Fibroblast of the aortic adventitia (primary cell): ENCODE measurements at regions not wholly inside any gene's neighbourhood (a gene's known extent, or its start where the extent isn't known, plus 50 kb on each side); places are given as distances from the start of the nearest gene placed in this dataset.

Source experiments
- DNase-seq: peaks from one replicate; pipeline ENCODE4 v3.0.0-alpha.2; 2010; ENCODE audit warnings: low read depth
- H3K4me3 ChIP-seq: 2 replicates; pipeline ENCODE4 v1.5.1; 2011; ENCODE audit warnings: low read depth, mild to moderate bottlenecking, control low read depth, low read length, moderate library complexity
- TF ChIP-seq, protein P1 (sequence below): IDR thresholded peaks from 2 replicates; pipeline ENCODE4 v1.5.1; 2011; ENCODE audit warnings: mild to moderate bottlenecking, low read length, control low read depth, inconsistent platforms; ENCODE audit not compliant: insufficient read depth

DNA sequence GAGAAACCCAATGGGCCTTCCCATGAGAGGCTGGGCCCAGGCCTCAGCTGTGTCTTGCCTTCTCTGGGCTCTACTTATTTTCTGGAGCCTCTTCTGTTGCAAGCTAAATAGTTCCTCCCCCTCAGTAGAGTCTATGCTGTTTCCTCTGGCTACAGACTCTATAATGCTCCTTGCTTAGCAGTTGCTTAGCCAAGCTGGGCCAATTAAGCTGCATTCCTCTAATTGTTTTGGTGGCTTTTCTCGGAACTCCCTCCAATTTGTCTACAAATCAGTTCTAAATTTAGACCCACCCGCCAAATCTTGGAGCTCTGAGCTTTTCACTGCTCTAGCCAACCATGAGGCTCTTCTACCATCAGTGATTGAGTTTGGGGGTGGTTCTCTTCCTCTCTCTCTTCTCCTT is 302.7 kb upstream of the ASIC2 start:
- no peak for DNase-seq
- no peak overlapping the region for H3K4me3 ChIP-seq
- TF ChIP-seq, protein P1, sequence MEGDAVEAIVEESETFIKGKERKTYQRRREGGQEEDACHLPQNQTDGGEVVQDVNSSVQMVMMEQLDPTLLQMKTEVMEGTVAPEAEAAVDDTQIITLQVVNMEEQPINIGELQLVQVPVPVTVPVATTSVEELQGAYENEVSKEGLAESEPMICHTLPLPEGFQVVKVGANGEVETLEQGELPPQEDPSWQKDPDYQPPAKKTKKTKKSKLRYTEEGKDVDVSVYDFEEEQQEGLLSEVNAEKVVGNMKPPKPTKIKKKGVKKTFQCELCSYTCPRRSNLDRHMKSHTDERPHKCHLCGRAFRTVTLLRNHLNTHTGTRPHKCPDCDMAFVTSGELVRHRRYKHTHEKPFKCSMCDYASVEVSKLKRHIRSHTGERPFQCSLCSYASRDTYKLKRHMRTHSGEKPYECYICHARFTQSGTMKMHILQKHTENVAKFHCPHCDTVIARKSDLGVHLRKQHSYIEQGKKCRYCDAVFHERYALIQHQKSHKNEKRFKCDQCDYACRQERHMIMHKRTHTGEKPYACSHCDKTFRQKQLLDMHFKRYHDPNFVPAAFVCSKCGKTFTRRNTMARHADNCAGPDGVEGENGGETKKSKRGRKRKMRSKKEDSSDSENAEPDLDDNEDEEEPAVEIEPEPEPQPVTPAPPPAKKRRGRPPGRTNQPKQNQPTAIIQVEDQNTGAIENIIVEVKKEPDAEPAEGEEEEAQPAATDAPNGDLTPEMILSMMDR, result no peak

- TF ChIP-seq, protein P1, result no peak
- H3K4me3 ChIP-seq, result no peak overlapping the region
- DNase-seq, result no peak
Measured at GRCh38 chr17:33596899-33597298, 303.8 kb upstream of the ASIC2 start.

DNA sequence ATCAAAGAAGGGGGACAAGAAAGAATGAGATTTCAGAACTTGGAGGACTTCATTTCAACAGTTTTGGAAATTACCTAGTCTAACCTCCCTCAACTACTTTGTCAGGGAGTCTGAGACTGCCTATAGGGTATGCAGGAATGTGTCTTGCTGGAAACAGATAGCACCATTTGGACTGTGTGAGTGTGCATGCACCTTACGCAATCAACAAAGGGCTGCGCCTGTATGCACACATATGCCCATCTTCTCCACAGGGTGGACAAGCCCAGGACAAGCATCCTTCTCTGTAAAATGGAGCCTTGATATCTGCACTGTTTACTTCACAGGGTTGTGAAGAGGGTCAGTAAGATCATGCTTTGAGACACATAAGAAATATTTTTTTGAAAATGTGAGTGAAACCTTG is 305.7 kb upstream of the ASIC2 start:
- TF ChIP-seq, protein P1, result no peak
- no peak for DNase-seq
- no peak overlapping the region for H3K4me3 ChIP-seq

DNA sequence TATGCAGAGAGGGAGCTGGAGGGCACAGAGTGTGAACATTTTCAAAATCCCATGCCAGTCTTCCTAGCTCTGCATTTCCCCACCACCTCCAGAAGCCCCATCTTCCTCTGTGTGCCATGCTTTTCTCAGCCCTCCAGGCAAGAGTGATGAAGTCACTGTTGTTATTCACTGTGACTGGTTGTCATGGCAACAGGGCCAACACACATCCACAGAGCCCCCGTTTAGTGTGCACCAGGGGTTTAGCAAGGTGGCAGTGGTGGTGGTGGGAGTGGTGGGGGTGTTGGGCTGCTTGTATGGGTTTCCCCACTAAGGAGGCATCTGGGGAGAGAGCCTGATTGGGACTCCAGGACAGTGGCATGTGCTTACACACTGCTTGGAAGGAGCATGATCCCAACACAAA is 309.9 kb upstream of the ASIC2 start:
- H3K4me3 ChIP-seq, result no peak overlapping the region
- no peak for DNase-seq
- TF ChIP-seq, protein P1, result no peak

- no peak for DNase-seq
- H3K4me3 ChIP-seq, result no peak overlapping the region
- TF ChIP-seq, protein P1, result no peak
Measured at GRCh38 chr17:33603789-33604188, 310.7 kb upstream of the ASIC2 start.

- H3K4me3 ChIP-seq, result no peak overlapping the region
- DNase-seq, result no peak
- TF ChIP-seq, protein P1, result no peak
Measured at GRCh38 chr17:33611532-33611931, 318.4 kb upstream of the ASIC2 start.

DNA sequence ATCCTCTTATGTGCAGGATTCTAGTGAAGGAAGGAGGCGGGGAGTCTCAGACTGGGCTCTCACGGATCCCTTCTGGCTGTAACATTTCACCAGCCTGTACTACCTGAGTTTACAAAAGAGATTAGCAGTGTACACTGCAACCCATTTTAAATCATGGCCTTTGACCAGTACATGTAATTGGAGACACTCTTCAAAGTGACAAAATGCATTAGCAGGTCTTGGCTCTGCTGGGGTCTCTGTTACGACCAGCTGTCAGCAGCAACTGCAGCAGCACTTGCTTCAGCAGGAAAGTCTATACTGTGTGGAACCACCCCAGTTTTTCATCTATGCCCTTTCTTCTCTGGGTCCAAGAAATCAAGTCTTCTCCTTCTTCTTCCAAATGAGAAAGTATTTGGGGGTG is 322.8 kb upstream of the ASIC2 start:
- TF ChIP-seq, protein P1, result no peak
- H3K4me3 ChIP-seq, result no peak overlapping the region
- DNase-seq, result no peak
